Fibroblast of lung (primary cell): ENCODE measurements at regions not wholly inside any gene's neighbourhood (a gene's known extent, or its start where the extent isn't known, plus 50 kb on each side); places are given as distances from the start of the nearest gene placed in this dataset.

Source experiments
- EZH2 ChIP-seq: IDR thresholded peaks from 2 replicates; pipeline ENCODE4 v1.5.1; 2012; ENCODE audit warnings: low read length, control low read depth, mild to moderate bottlenecking; ENCODE audit errors: missing control alignments
- TF ChIP-seq, protein P1 (sequence below), 2 donors: IDR thresholded peaks in 1 of 2; conservative IDR thresholded peaks in 1 of 2; 1 replicate in 1 of 2; 2 replicates in 1 of 2; pipeline ENCODE4 v1.5.1; 2011 to 2012; ENCODE audit warnings: low read length in 2 of 2, control low read depth in 1 of 2, inconsistent platforms in 1 of 2, low read depth in 1 of 2, mild to moderate bottlenecking in 1 of 2

DNA sequence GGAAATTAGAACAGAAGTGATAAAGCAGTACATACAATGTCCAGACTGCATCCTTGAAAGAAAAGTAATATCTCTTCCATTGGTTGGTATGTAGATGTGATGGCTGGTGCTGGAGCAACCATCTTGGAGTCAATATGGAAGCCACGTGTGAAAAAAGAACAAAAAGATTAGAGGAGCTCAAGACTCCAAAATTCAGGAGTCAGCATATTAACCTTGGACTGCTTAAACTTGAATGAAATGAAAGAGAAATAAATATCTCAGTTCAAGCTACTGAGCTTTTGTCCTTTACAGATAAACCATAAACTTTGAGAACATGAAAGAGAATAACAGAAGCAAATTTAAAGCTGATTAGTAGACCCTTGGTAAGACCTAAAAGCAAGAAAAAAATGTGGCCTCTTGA, 197.9 kb downstream of the HS3ST3B1 start:
- TF ChIP-seq, protein P1, sequence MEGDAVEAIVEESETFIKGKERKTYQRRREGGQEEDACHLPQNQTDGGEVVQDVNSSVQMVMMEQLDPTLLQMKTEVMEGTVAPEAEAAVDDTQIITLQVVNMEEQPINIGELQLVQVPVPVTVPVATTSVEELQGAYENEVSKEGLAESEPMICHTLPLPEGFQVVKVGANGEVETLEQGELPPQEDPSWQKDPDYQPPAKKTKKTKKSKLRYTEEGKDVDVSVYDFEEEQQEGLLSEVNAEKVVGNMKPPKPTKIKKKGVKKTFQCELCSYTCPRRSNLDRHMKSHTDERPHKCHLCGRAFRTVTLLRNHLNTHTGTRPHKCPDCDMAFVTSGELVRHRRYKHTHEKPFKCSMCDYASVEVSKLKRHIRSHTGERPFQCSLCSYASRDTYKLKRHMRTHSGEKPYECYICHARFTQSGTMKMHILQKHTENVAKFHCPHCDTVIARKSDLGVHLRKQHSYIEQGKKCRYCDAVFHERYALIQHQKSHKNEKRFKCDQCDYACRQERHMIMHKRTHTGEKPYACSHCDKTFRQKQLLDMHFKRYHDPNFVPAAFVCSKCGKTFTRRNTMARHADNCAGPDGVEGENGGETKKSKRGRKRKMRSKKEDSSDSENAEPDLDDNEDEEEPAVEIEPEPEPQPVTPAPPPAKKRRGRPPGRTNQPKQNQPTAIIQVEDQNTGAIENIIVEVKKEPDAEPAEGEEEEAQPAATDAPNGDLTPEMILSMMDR (conservative IDR thresholded peaks at IDR 0.05 in 1 of 2, IDR thresholded peaks at IDR 0.05 in 1 of 2; ENCODE audit: low read depth in 1 of 2, low read length in 2 of 2) = no peak
- TF ChIP-seq EZH2 = no peak
